HG03520 (cell line): ENCODE measurements at regions not wholly inside any gene's neighbourhood (a gene's known extent, or its start where the extent isn't known, plus 50 kb on each side); places are given as distances from the start of the nearest gene placed in this dataset.

Source experiments
- ATAC-seq: cut with Tn5 transposase; IDR thresholded peaks from one replicate; pipeline ENCODE4 v1.9.1; 2021; ENCODE audit warnings: mild to moderate bottlenecking, moderate library complexity; ENCODE audit not compliant: unreplicated experiment

GRCh38 chr1:8204826-8205225 lies 113.1 kb upstream of the SLC45A1 start:
- ATAC-seq, result no peak

- ATAC-seq, result no peak
These were observed 114.4 kb upstream of the SLC45A1 start for GRCh38 chr1:8203551-8203950.

GRCh38 chr1:8203056-8203455 lies 114.9 kb upstream of the SLC45A1 start:
- ATAC-seq, result no peak

GRCh38 chr1:8202182-8202905 lies 115.6 kb upstream of the SLC45A1 start:
- no peak for ATAC-seq

GRCh38 chr1:8201331-8201861 lies 116.5 kb upstream of the SLC45A1 start:
- no peak for ATAC-seq

GRCh38 chr1:8200317-8201115 lies 117.4 kb upstream of the SLC45A1 start:
- no peak for ATAC-seq

GRCh38 chr1:8198522-8198921 lies 119.4 kb upstream of the SLC45A1 start:
- no peak for ATAC-seq

- ATAC-seq, result no peak
These were observed 120.2 kb upstream of the SLC45A1 start for GRCh38 chr1:8197493-8198282.

- ATAC-seq, result no peak
These were observed 123.3 kb upstream of the SLC45A1 start for GRCh38 chr1:8194481-8195227.

GRCh38 chr1:8193840-8194406 lies 124.0 kb upstream of the SLC45A1 start:
- no peak for ATAC-seq

- ATAC-seq, result no peak
These were observed 126.4 kb upstream of the SLC45A1 start for GRCh38 chr1:8191474-8191873.

- no peak for ATAC-seq
These were observed 127.9 kb upstream of the SLC45A1 start for GRCh38 chr1:8189931-8190483.

GRCh38 chr1:8185400-8185799 lies 132.5 kb upstream of the SLC45A1 start:
- ATAC-seq, result no peak

GRCh38 chr1:8184301-8184700 lies 133.6 kb upstream of the SLC45A1 start:
- no peak for ATAC-seq

- ATAC-seq, result no peak
These were observed 135.7 kb upstream of the SLC45A1 start for GRCh38 chr1:8182034-8182761.

- no peak for ATAC-seq
These were observed 138.7 kb upstream of the SLC45A1 start for GRCh38 chr1:8179132-8179793.

GRCh38 chr1:8176279-8176678 lies 141.6 kb upstream of the SLC45A1 start:
- ATAC-seq, result no peak

- no peak for ATAC-seq
These were observed 143.1 kb upstream of the SLC45A1 start for GRCh38 chr1:8174807-8175206.
